C4-2B (cell line): ENCODE measurements at regions not wholly inside any gene's neighbourhood (a gene's known extent, or its start where the extent isn't known, plus 50 kb on each side); places are given as distances from the start of the nearest gene placed in this dataset.

Source experiments
- ZFX ChIP-seq: fragments of 450-650 bp; IDR thresholded peaks from 2 replicates; pipeline ENCODE4 v1.6.1; 2017
- TF ChIP-seq, protein P1 (sequence below): fragments of 450-650 bp; conservative IDR thresholded peaks from 2 replicates; pipeline ENCODE4 v1.5.1; 2017; ENCODE audit warnings: mild to moderate bottlenecking

DNA sequence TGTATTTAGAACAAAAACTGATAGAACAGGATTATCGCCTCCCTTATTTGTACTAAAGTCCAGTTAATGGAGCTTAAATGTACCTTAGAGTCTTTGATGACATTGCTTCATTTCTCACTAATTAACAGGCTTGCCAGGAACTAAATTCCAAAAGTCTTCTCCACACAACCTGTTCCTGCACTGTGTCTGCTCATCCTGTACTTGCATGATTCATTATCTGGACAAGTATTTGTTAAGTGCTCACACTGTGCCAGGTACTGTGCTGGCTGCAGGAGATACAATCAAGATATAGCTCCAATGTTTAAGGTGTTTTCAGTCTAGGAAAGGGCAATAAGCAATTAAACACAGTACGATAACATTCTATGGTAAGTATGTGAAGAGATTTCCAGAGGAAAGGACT, 485.9 kb upstream of the TENM4 start:
- TF ChIP-seq, protein P1, sequence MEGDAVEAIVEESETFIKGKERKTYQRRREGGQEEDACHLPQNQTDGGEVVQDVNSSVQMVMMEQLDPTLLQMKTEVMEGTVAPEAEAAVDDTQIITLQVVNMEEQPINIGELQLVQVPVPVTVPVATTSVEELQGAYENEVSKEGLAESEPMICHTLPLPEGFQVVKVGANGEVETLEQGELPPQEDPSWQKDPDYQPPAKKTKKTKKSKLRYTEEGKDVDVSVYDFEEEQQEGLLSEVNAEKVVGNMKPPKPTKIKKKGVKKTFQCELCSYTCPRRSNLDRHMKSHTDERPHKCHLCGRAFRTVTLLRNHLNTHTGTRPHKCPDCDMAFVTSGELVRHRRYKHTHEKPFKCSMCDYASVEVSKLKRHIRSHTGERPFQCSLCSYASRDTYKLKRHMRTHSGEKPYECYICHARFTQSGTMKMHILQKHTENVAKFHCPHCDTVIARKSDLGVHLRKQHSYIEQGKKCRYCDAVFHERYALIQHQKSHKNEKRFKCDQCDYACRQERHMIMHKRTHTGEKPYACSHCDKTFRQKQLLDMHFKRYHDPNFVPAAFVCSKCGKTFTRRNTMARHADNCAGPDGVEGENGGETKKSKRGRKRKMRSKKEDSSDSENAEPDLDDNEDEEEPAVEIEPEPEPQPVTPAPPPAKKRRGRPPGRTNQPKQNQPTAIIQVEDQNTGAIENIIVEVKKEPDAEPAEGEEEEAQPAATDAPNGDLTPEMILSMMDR, result no peak
- TF ChIP-seq ZFX, result no peak
